GM12878 (cell line): ENCODE measurements at regions not wholly inside any gene's neighbourhood (a gene's known extent, or its start where the extent isn't known, plus 50 kb on each side); places are given as distances from the start of the nearest gene placed in this dataset.

Experiments
- CTCF ChIP-seq, 3 experiments: IDR thresholded peaks in 2 of 3; conservative IDR thresholded peaks in 1 of 3; 2 replicates each; pipeline ENCODE4 v1.5.1; 2011; ENCODE audit warnings: low read depth in 3 of 3, low read length in 3 of 3, mild to moderate bottlenecking in 3 of 3, control low read depth in 2 of 3, moderate library complexity in 2 of 3, inconsistent platforms in 1 of 3, mixed read lengths in 1 of 3; ENCODE audit not compliant: control insufficient read depth in 2 of 3, insufficient read depth in 1 of 3; ENCODE audit errors: extremely low read depth in 1 of 3
- RFX5 ChIP-seq: IDR thresholded peaks from 2 replicates; pipeline ENCODE4 v1.6.1; 2011; ENCODE audit warnings: low read depth, low read length, improper control_type of control experiment

DNA sequence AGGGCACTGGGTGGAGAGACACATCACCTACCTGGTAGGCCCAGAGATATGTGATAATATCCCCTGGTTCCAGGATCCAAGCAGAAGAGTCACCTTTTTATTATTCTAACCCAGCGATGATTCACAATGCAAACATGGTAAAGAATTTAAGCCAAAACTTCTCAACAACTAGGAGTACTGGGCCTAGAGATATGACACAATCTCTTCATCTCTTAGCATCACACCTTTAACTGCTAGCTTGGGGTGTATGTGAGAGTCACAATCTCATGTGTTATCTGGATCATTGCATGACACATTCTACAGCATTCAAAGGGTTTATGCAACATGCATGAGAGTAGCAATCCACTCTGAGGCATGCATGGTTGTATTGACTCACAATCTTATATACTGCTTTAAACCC, 1109.0 kb upstream of the AMELY start:
- TF ChIP-seq RFX5 (no peak), CTCF (IDR thresholded peaks at IDR 0.05 in 2 of 3, conservative IDR thresholded peaks at IDR 0.05 in 1 of 3; ENCODE audit: control insufficient read depth in 2 of 3, extremely low read depth in 1 of 3, insufficient read depth in 1 of 3, low read depth in 3 of 3, low read length in 3 of 3) (no peak)
